Choroid plexus epithelial cell (primary cell): ENCODE measurements at regions not wholly inside any gene's neighbourhood (a gene's known extent, or its start where the extent isn't known, plus 50 kb on each side); places are given as distances from the start of the nearest gene placed in this dataset.

Experiments
- DNase-seq: peaks from one replicate; pipeline ENCODE4 v3.0.0-alpha.2; 2010; ENCODE audit warnings: low read depth
- H3K4me3 ChIP-seq: 2 replicates; pipeline ENCODE4 v1.5.1; 2011; ENCODE audit warnings: low read depth, mild to moderate bottlenecking, control low read depth, low read length, moderate library complexity
- TF ChIP-seq, protein P1 (sequence below): conservative IDR thresholded peaks from 2 replicates; pipeline ENCODE4 v1.5.1; 2011; ENCODE audit warnings: low read depth, mild to moderate bottlenecking, control low read depth, inconsistent platforms, low read length, moderate library complexity

DNA sequence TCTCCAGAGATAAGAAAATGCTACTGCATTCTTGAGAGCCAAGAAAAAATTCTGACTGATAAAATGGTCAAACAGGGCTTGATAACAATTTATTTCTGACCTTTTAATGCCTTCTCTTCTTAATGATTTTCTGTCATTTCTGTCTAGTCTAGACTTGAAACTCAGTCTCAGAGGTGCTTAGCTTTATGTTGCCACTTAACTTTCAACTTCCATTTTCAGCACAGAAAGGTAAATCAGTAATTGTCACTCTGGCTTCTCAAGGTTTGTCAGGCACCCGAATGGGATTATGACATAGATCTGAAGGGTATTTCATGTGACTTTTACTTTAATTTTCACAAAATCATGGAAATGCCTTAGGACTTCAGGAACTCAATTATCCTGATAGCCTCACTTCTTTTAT lies 155.4 kb upstream of the GBE1 start:
- TF ChIP-seq, protein P1, sequence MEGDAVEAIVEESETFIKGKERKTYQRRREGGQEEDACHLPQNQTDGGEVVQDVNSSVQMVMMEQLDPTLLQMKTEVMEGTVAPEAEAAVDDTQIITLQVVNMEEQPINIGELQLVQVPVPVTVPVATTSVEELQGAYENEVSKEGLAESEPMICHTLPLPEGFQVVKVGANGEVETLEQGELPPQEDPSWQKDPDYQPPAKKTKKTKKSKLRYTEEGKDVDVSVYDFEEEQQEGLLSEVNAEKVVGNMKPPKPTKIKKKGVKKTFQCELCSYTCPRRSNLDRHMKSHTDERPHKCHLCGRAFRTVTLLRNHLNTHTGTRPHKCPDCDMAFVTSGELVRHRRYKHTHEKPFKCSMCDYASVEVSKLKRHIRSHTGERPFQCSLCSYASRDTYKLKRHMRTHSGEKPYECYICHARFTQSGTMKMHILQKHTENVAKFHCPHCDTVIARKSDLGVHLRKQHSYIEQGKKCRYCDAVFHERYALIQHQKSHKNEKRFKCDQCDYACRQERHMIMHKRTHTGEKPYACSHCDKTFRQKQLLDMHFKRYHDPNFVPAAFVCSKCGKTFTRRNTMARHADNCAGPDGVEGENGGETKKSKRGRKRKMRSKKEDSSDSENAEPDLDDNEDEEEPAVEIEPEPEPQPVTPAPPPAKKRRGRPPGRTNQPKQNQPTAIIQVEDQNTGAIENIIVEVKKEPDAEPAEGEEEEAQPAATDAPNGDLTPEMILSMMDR, result no peak
- no peak for DNase-seq
- no peak overlapping the region for H3K4me3 ChIP-seq

DNA sequence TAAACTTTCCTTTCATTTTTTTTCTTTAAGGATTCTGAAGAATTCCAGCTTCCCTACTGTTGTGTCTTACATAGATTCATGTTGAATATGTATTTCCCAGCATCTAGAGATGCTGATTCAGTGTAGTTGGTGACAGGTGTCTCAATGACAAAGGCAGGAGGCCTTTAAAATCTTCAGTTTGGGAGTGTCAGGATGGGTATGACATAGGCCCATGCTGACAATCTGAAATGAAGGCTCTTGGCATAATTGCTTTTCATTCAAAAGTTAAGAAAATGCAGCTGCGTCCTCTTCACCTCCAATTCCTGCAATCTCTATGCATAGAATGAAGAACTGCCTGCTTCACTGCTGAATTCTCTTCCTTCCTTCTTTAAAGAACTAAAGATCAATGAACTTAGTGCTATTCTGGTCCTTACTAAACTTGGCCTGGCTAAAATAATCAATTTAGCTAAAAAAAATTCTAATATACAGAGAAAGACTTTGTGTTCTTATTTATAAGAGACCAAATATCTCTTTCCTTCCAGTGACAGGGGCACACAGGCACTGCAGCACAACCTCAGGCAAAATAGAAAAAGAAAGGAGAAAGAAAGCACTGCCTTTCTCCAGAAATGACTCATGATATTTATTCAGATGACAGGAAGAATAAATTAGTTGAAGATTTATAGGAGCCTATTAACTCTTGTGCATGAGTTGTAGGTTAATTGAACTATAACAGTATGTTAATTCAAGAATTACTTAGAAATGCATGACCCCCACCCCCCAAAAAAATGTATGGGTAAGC lies 152.6 kb upstream of the GBE1 start:
- TF ChIP-seq, protein P1, result no peak
- no peak for DNase-seq
- H3K4me3 ChIP-seq, result no peak overlapping the region

DNA sequence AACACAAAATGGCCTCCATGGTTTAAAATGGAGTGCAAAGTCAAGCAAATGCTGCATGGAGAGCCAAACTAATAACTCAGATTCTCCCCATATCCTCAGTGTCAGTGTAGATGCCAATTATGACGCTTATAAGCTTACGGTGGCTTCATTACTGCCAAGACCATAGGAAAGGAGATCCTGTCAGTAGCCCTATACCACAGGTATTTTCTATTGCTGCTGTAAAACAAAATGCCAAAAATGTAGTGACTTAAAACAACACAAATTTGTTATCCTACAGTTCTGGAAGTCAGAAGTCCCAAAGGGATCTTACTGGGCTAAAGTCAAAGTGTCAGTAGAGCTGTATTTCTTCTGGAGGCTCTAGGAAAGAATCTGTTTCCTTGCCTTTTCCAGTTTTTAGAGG lies 149.8 kb upstream of the GBE1 start:
- no peak overlapping the region for H3K4me3 ChIP-seq
- TF ChIP-seq, protein P1, result no peak
- no peak for DNase-seq

DNA sequence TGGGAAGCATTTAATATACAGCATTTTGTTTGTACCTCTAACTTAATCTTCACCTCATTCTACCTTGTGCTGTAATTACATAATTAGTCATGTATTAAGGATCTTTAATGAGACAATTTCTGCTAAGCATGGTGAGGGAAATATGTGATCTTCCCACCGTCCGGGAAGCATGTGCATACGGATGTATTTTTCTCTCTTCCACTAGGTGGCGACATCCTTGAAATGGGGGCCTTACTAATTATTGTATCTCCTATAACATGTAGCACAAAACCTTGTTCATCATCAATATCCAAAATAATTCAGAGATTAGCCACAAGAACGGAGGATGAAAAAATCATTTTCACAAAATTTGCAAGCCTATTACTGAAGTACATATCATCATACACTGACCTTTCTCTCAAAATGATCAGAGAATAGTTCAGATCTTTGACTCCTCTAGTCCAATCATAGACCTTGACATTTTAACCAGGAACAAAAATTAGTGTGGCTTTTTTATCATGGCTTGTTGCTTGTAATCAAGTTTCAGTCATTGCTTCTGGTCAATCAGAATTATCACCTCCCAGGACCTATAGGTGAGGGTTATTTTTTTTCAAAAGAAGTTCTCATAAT lies 148.9 kb upstream of the GBE1 start:
- DNase-seq, result peak; percentile 62
- no peak overlapping the region for H3K4me3 ChIP-seq
- TF ChIP-seq, protein P1, result peak; percentile 81

DNA sequence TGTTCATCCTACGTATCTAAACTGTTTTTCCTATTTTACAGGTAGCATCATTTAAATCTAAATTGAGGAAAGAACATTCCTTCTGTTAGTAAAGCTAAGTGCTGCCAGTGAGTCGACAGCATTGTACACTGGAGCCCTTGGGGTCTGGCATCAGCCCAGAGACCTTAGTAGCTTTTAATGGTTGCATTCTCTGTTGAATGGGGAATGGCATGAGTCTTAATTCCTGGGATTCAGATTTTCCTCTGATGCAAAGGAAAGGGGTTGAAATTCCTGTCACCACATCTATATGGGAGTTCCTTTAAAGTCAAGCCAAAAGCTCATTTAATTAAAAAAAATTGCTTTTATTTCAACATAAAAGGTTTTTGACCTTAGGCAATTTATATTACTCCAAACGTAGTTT lies 148.4 kb upstream of the GBE1 start:
- H3K4me3 ChIP-seq, result no peak overlapping the region
- TF ChIP-seq, protein P1, result no peak
- no peak for DNase-seq

DNA sequence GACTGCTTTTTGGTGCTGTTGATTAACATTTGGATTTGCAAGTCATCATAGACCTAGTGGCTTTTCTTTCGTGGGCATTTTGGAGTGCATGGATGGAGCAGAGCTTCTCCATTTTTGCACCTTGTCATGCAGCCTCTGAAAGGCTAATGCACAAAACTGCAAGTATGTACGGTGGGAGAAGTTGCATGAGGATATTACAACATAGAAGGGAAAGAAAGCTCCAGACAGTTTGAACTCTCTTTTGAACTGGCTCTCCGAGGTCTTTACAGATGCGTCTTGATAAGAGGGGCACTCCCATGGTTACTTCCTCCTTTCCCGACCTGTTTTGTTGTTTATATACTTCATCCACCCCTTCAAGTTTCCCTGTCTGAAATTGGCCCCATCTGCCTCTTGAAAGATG lies 147.1 kb upstream of the GBE1 start:
- no peak for DNase-seq
- no peak overlapping the region for H3K4me3 ChIP-seq

More for the DNA sequence above, 147.1 kb upstream of the GBE1 start:
- TF ChIP-seq, protein P1, result no peak
